ENCODE measurements at regions not wholly inside any gene's neighbourhood (a gene's known extent, or its start where the extent isn't known, plus 50 kb on each side); places are given as distances from the start of the nearest gene placed in this dataset.

DNA sequence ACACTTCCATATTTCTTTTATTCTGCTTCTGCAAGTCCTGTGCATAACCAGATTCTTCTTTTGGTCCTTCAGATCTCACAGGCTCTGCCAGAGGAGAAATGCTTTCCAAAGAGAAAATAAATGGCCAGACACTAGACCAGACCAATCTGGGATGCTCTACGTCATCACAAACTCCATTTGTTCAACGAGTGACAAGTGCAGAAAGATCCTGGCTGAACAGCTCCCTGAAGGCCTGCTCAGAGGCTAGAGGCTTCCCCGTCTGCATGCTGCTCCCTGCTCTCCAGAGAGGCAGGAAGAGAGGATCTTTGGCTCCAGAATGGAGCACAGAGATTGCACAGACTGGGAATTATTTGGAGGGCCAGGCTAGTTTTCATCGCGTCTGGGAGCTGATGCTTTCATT lies 232.7 kb downstream of the MAF start:
- TF ChIP-seq ZNF274 (IDR thresholded peaks at IDR 0.05; ENCODE audit: low read depth, low read length) (no peak), YY1 (IDR thresholded peaks at IDR 0.05; ENCODE audit: insufficient read depth, insufficient read length) (no peak), SUZ12 (IDR thresholded peaks at IDR 0.05; ENCODE audit: extremely low read depth, insufficient read depth, insufficient read length) (no peak)
